GM13977 (cell line): ENCODE measurements at regions not wholly inside any gene's neighbourhood (a gene's known extent, or its start where the extent isn't known, plus 50 kb on each side); places are given as distances from the start of the nearest gene placed in this dataset.

Experiments
- DNase-seq: peaks from one replicate; pipeline ENCODE4 v3.0.0; 2012; ENCODE audit warnings: low spot score
- in situ Hi-C: fragments of 300-500 bp; cut with MboI; formaldehyde crosslinking; loops from one replicate; pipeline ENCODE4 v1.12.0; 2022; ENCODE audit warnings: low sequenced_read_pairs, low pct_unique_long_range_greater_than_20kb, mixed read lengths, inconsistent platforms; ENCODE audit not compliant: unreplicated experiment
- TF ChIP-seq, protein P1 (sequence below): IDR thresholded peaks from 2 replicates; pipeline ENCODE4 v1.5.1; 2012; ENCODE audit warnings: mild to moderate bottlenecking, control low read depth; ENCODE audit not compliant: insufficient read depth; ENCODE audit errors: extremely low read depth, missing control alignments

DNA sequence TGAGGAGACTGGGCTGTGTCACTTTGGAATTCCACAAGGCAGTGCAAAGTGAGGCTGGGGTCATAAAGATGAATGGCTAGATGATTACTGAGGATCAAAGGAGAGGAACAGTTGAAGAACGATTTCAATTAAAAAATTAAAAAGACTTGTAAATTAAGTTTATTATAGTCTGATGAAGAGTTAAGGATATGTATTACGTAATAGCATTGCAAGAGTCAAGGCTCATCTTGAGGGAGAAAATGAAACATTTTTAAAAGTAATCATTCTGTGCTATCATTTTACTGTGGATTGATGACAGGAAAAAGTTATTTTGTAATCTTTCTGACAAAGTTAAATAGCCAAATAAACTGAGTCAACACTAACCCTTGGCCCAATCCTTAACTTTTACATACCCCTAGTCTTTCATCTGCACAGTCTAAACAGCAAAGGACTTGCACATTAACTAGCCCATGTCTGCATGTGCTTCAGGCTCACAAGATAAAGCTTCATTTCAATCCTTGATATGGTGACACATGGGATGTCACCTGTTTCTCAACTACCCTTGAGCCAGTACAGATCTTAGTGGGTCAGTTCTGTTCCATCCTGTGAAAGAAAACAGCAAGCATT, 465.5 kb upstream of the CTSO start:
- TF ChIP-seq, protein P1, sequence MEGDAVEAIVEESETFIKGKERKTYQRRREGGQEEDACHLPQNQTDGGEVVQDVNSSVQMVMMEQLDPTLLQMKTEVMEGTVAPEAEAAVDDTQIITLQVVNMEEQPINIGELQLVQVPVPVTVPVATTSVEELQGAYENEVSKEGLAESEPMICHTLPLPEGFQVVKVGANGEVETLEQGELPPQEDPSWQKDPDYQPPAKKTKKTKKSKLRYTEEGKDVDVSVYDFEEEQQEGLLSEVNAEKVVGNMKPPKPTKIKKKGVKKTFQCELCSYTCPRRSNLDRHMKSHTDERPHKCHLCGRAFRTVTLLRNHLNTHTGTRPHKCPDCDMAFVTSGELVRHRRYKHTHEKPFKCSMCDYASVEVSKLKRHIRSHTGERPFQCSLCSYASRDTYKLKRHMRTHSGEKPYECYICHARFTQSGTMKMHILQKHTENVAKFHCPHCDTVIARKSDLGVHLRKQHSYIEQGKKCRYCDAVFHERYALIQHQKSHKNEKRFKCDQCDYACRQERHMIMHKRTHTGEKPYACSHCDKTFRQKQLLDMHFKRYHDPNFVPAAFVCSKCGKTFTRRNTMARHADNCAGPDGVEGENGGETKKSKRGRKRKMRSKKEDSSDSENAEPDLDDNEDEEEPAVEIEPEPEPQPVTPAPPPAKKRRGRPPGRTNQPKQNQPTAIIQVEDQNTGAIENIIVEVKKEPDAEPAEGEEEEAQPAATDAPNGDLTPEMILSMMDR, result no peak
- in situ Hi-C loops, result no loop called here
- DNase-seq, result no peak

- in situ Hi-C loops, result no loop called here
- no peak for DNase-seq
- TF ChIP-seq, protein P1, result no peak
Measured at GRCh38 chr4:156414406-156414805, 460.7 kb upstream of the CTSO start.

- in situ Hi-C loops, result no loop called here
- TF ChIP-seq, protein P1, result no peak
- no peak for DNase-seq
Measured at GRCh38 chr4:156413239-156414135, 459.8 kb upstream of the CTSO start.

DNA sequence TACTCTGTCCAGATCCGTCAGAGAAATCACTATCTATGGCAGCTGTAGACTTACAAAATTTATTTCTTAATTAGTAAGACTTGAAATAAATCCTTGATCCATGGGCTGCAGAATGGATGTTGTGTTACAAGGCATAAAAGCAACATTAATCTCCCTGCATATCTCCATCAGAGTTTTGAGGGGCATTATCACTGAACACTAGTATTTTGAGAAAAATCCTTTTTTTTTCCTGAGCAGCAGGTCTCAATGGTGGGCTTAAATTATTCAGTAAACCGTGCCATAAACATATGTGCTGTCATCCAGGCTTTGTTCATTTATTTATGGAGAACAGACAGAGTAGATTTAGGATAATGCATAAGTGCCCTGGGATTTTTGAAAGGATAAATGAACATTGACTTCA, 457.9 kb upstream of the CTSO start:
- TF ChIP-seq, protein P1, result no peak
- in situ Hi-C loops, result no loop called here
- no peak for DNase-seq

- no peak for DNase-seq
- TF ChIP-seq, protein P1, result no peak
- in situ Hi-C loops, result no loop called here
Measured at GRCh38 chr4:156408749-156409148, 455.1 kb upstream of the CTSO start.

DNA sequence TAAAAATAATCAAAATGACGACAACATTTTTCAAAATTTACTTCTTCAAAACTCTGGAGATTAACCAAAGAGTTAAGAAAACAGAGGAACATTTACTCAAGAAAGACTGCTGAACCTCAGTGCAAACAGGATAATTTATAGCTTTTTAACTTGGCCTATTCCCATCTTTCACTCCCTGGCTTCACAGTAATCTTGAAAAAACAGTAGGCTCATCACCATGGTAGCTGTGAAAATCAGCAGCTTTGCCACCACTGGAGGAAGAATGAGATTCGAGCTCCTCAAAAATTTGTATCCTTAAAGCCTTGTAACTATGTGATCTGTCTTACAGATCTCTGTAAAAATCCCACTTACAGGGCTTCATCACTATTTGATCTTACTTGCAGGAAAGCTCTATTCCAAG, 447.7 kb upstream of the CTSO start:
- TF ChIP-seq, protein P1, result no peak
- no peak for DNase-seq
- in situ Hi-C loops, result no loop called here
